Testis (tissue), 2 donors: ENCODE measurements at regions not wholly inside any gene's neighbourhood (a gene's known extent, or its start where the extent isn't known, plus 50 kb on each side); places are given as distances from the start of the nearest gene placed in this dataset.
"Not testable (repeated sequence)": the region's sequence is repeated elsewhere in the genome, so short reads cannot be mapped to it uniquely, and the experiment has no call there.

ENCODE experiments used
- DNase-seq: peaks from one replicate; pipeline ENCODE4 v3.0.0-alpha.2; 2019
- H3K27ac ChIP-seq, 2 donors: fragments of 200-600 bp; sonication (generic); one replicate each; pipeline ENCODE4 v1.5.1; 2019
- H3K27me3 ChIP-seq: fragments of 200-600 bp; sonication (generic); one replicate; pipeline ENCODE4 v1.5.1; 2019
- H3K36me3 ChIP-seq: fragments of 200-600 bp; sonication (generic); one replicate; pipeline ENCODE4 v1.5.1; 2017; ENCODE audit warnings: low read depth; ENCODE audit errors: missing control alignments
- H3K4me1 ChIP-seq: fragments of 200-600 bp; sonication (generic); one replicate; pipeline ENCODE4 v1.5.1; 2019
- H3K4me3 ChIP-seq, 2 donors: fragments of 200-600 bp; sonication (generic); one replicate each; pipeline ENCODE4 v1.5.1; 2017 to 2019
- H3K9me3 ChIP-seq: fragments of 200-600 bp; sonication (generic); one replicate; pipeline ENCODE4 v1.5.1; 2017
- POLR2A ChIP-seq: fragments of 450-650 bp; IDR thresholded peaks from one replicate; pipeline ENCODE4 v1.6.1; 2017; ENCODE audit warnings: antibody characterized with exemption, mild to moderate bottlenecking, moderate library complexity
- WGBS, 2 donors: methylation state at CpG; one replicate each; pipeline ENCODE4 v1.1.5; 2018; 5-methylcytosine and 5-hydroxymethylcytosine counted together
- intact Hi-C: fragments of 100-400 bp; cut with DNase I; formaldehyde crosslinking; loops from one replicate; pipeline ENCODE4 v1.15.1; 2023; ENCODE audit warnings: low total_unique reads
- TF ChIP-seq, protein P1 (sequence below), 3 experiments: fragments of 450-650 bp in 2 of 3; fragments of 200-600 bp in 1 of 3; sonication (generic) in 1 of 3; IDR thresholded peaks; one replicate each; pipeline ENCODE4 v1.5.1; 2016 to 2019; ENCODE audit warnings: antibody characterized with exemption in 3 of 3, mild to moderate bottlenecking in 2 of 3, moderate library complexity in 1 of 3

DNA sequence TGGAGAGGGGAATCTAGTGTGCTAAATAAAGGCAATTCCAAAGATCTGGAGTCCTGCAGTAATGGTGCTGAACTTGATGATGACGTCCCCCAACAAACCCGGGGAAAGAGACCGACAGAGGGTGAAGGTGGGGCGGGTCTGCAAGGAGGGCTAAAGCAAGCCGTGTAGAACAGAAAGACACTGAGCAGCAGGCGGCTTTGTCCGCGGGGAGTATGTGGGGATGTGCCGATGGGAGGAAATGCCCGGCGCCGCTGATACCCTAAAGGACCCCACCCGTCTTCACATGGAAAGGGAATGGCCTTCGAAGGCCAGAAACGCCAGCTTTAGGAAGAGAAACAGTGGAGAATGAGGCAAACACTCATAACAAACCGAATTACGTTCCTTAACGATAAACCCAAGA lies 528.9 kb downstream of the ZNF674 start:
- Histone ChIP-seq H3K4me1 (no peaks in the 10 kb centered on the region), H3K27me3 (no peaks in the 10 kb centered on the region), H3K9me3 (no peaks in the 10 kb centered on the region), H3K36me3 (no peaks in the 10 kb centered on the region), H3K4me3 (no peak overlapping the region), H3K27ac (no peak overlapping the region)
- intact Hi-C loops: no loop called here
- WGBS, 2 donors: 59 to 77% methylated on average over 7 to 18 of the region's 18 CpGs
- TF ChIP-seq, protein P1, sequence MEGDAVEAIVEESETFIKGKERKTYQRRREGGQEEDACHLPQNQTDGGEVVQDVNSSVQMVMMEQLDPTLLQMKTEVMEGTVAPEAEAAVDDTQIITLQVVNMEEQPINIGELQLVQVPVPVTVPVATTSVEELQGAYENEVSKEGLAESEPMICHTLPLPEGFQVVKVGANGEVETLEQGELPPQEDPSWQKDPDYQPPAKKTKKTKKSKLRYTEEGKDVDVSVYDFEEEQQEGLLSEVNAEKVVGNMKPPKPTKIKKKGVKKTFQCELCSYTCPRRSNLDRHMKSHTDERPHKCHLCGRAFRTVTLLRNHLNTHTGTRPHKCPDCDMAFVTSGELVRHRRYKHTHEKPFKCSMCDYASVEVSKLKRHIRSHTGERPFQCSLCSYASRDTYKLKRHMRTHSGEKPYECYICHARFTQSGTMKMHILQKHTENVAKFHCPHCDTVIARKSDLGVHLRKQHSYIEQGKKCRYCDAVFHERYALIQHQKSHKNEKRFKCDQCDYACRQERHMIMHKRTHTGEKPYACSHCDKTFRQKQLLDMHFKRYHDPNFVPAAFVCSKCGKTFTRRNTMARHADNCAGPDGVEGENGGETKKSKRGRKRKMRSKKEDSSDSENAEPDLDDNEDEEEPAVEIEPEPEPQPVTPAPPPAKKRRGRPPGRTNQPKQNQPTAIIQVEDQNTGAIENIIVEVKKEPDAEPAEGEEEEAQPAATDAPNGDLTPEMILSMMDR (IDR thresholded peaks at IDR 0.05): no peak
- TF ChIP-seq POLR2A: no peak
- no peak for DNase-seq

DNA sequence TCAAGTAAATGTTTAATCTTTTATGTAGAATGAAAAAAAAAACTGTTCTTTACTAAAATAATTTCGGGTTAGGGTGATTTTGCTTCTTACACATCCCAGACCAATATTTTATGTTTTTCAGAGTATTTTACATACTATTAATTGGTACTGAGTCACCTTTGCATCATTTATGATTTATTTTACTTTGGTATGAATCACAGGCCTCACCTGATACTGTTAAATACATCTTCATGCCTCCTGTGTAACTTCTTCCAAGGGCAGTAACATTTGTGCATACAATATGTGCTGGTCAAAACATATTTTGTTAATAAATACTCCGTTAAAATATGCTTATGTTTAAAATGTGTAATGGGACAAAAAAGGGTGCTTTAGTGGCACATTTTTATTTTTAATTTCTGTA lies 529.6 kb downstream of the ZNF674 start:
- intact Hi-C loops: no loop called here
- Histone ChIP-seq H3K27me3 (no peaks in the 10 kb centered on the region), H3K4me3 (no peak overlapping the region), H3K27ac (no peak overlapping the region), H3K9me3 (no peaks in the 10 kb centered on the region), H3K4me1 (no peaks in the 10 kb centered on the region), H3K36me3 (no peaks in the 10 kb centered on the region)
- no peak for TF ChIP-seq POLR2A
- TF ChIP-seq, protein P1 (IDR thresholded peaks at IDR 0.05): no peak
- WGBS, 2 donors: 62 to 75% methylated on average over 2 of the region's 2 CpGs
- DNase-seq: no peak

DNA sequence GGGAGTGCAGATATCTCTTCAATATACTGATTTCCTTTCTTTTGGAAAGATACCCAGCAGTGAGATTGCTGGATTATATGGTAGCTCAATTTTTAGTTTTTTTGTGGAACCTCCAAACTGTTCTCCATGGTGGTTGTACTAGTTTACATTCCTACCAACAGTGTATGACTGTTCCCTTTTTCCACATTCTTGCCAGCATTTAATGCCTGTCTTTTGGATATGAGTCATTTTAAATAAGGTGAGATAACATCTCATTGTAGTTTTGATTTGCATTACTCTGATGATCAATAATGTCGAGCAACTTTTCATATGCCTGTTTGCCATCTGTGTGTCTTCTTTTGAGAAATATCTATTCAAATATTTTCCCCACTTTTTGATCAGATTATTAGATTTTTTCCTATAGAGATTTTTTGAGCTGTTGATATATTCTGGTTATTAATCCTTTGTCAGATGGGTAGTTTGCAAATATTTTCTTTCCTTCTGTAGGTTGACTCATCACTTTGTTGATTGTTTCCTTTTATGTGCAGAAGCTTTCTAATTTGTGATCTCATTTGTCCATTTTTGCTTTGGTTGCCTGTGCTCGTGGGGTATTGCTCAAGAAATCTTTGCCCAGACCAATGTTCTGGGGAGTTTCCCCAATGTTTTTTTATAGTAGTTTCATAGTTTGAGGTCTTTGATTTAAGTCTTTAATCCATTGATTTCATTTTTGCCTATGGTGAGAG lies 552.7 kb downstream of the ZNF674 start:
- no peak overlapping the region for H3K4me3 ChIP-seq
- intact Hi-C loops: no loop called here
- H3K36me3 ChIP-seq: no peaks in the 10 kb centered on the region
- H3K27me3 ChIP-seq: no peaks in the 10 kb centered on the region
- no peaks in the 10 kb centered on the region for H3K4me1 ChIP-seq
- no peaks in the 10 kb centered on the region for H3K9me3 ChIP-seq
- DNase-seq: no peak
- 40 to 92% methylated on average over 2 of the region's 2 CpGs for WGBS, 2 donors
- TF ChIP-seq, protein P1 (IDR thresholded peaks at IDR 0.05): no peak
- no peak for TF ChIP-seq POLR2A
- H3K27ac ChIP-seq: no peak overlapping the region

DNA sequence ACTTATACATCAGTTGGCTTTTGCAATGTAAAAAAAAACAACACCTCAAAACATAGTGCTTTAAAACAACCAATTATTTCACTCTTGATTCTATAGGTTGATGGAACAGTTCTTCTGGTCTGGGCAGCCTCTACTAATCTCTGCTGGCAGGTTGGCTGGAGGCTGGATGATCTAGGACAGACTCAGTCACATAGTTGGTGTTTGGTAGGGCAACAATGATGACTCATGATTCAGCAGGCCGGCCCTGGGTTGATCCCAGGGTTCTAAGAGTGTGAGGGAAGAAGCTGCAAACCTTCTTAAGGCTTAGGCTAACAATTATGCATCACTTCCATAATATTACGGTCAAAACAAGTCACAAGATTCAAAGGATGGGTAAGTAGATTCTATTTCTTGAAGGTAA lies 558.2 kb downstream of the ZNF674 start:
- Histone ChIP-seq H3K27me3 (no peaks in the 10 kb centered on the region), H3K36me3 (no peaks in the 10 kb centered on the region), H3K9me3 (no peaks in the 10 kb centered on the region), H3K27ac (no peak overlapping the region), H3K4me3 (no peak overlapping the region), H3K4me1 (no peaks in the 10 kb centered on the region)
- no peak for DNase-seq
- WGBS, 2 donors: 96 to 100% methylated on average over 2 of the region's 2 CpGs
- TF ChIP-seq POLR2A: no peak
- TF ChIP-seq, protein P1 (IDR thresholded peaks at IDR 0.05): no peak
- intact Hi-C loops: no loop called here

DNA sequence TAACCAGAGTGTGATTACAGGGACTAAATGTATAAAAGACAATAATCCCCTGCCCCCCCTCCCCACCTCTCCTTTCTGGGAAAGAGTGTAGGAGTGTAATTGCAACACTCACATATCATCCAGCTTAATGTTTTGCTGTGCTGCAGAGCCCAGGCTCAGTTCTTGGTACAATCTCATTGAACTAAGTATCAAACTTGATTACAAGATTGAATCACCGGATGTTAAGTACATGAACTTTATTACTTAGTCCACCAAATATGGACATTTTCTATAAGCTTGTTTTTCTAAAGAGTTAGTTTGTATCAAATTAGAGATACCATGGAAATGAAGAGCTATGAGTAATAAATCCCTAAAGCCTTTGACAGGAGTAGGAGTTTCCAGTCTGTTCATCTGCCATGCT lies 559.1 kb downstream of the ZNF674 start:
- TF ChIP-seq, protein P1 (IDR thresholded peaks at IDR 0.05): no peak
- no peak for TF ChIP-seq POLR2A
- WGBS, 2 donors: 21 to 70% methylated on average over 1 of the region's 1 CpG
- H3K4me1 ChIP-seq: no peaks in the 10 kb centered on the region
- no peaks in the 10 kb centered on the region for H3K27me3 ChIP-seq
- no peaks in the 10 kb centered on the region for H3K9me3 ChIP-seq
- no peaks in the 10 kb centered on the region for H3K36me3 ChIP-seq
- intact Hi-C loops: no loop called here
- no peak overlapping the region for H3K27ac ChIP-seq
- DNase-seq: no peak
- H3K4me3 ChIP-seq: no peak overlapping the region

DNA sequence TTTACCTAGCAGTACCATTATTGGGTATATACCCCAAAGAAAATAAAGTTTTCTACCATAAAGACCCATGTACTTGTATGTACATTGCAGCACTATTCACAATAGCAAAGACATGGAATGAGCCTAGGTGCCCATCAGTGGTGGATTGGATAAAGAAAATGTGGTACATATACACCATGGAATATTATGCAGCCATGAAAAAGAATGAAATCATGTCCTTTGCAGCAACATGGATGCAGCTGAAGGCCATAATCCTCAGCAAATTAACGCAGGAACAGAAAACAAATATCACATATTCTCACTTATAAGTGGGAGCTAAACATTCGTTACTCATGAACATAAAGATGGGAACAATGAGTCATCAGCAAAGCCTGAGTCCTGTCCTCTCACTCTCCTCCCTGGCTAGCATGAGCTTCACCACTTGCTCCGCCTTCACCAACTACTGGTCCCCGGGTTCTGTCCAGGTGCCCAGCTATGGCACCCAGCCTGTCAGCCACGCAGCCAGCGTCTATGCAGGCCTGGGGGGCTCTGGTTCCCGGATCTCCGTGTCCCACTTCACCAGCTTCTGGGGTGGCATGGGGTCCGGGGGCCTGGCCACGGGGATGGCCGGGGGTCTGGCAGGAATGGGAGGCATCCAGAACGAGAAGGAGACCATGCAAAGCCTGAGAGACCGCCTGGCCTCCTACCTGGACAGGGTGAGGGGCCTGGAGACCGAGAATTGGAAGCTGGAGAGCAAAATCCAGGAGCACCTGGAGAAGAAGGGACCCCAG lies 562.1 kb downstream of the ZNF674 start:
- H3K36me3 ChIP-seq, H3K9me3 ChIP-seq, H3K4me1 ChIP-seq, H3K4me3 ChIP-seq, DNase-seq, H3K27me3 ChIP-seq, H3K27ac ChIP-seq, intact Hi-C loops: not testable (repeated sequence)
- 93 to 96% methylated on average over 2 to 12 of the region's 14 CpGs for WGBS, 2 donors
